ENCODE measurements at regions not wholly inside any gene's neighbourhood (a gene's known extent, or its start where the extent isn't known, plus 50 kb on each side); places are given as distances from the start of the nearest gene placed in this dataset.

GRCh38 chr3:95218484-95218883 is 1155.6 kb downstream of the NSUN3 start:
- no peaks in the 10 kb centered on the region for H3K9me3 ChIP-seq (ENCODE audit: low read depth, low read length)
- no peaks in the 10 kb centered on the region for H3K79me2 ChIP-seq (ENCODE audit: insufficient read depth, low read length)
- no peaks in the 10 kb centered on the region for H4K20me1 ChIP-seq (ENCODE audit: insufficient read depth, low read length)
- DNase-seq (ENCODE audit: insufficient read length, low spot score, missing footprints): no peak
- H3K4me2 ChIP-seq (ENCODE audit: insufficient read depth, low read length): no peak overlapping the region
- H3K36me3 ChIP-seq (ENCODE audit: insufficient read depth, low read length): no peaks in the 10 kb centered on the region
- H3K27ac ChIP-seq (ENCODE audit: low read depth, low read length): no peak overlapping the region
- H3K4me3 ChIP-seq (ENCODE audit: insufficient read depth, low read length): no peak overlapping the region
- no peaks in the 10 kb centered on the region for H3K27me3 ChIP-seq (ENCODE audit: insufficient read depth, low read length)
- no peaks in the 10 kb centered on the region for H3K4me1 ChIP-seq (ENCODE audit: insufficient read depth, low read length)
- no peak overlapping the region for H2AFZ ChIP-seq (ENCODE audit: low read length)
- TF ChIP-seq, protein P1, sequence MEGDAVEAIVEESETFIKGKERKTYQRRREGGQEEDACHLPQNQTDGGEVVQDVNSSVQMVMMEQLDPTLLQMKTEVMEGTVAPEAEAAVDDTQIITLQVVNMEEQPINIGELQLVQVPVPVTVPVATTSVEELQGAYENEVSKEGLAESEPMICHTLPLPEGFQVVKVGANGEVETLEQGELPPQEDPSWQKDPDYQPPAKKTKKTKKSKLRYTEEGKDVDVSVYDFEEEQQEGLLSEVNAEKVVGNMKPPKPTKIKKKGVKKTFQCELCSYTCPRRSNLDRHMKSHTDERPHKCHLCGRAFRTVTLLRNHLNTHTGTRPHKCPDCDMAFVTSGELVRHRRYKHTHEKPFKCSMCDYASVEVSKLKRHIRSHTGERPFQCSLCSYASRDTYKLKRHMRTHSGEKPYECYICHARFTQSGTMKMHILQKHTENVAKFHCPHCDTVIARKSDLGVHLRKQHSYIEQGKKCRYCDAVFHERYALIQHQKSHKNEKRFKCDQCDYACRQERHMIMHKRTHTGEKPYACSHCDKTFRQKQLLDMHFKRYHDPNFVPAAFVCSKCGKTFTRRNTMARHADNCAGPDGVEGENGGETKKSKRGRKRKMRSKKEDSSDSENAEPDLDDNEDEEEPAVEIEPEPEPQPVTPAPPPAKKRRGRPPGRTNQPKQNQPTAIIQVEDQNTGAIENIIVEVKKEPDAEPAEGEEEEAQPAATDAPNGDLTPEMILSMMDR (IDR thresholded peaks at IDR 0.05; ENCODE audit: extremely low read depth, low read depth, low read length): no peak

- Histone ChIP-seq H3K27ac (ENCODE audit: low read depth, low read length) (no peak overlapping the region), H3K4me3 (ENCODE audit: insufficient read depth, low read length) (no peak overlapping the region), H3K4me2 (ENCODE audit: insufficient read depth, low read length) (no peak overlapping the region), H3K27me3 (ENCODE audit: insufficient read depth, low read length) (no peaks in the 10 kb centered on the region), H3K79me2 (ENCODE audit: insufficient read depth, low read length) (no peaks in the 10 kb centered on the region), H3K9me3 (ENCODE audit: low read depth, low read length) (no peaks in the 10 kb centered on the region), H2AFZ (ENCODE audit: low read length) (no peak overlapping the region), H3K36me3 (ENCODE audit: insufficient read depth, low read length) (no peaks in the 10 kb centered on the region), H3K4me1 (ENCODE audit: insufficient read depth, low read length) (no peaks in the 10 kb centered on the region), H4K20me1 (ENCODE audit: insufficient read depth, low read length) (no peaks in the 10 kb centered on the region)
- no peak for DNase-seq (ENCODE audit: insufficient read length, low spot score, missing footprints)
- TF ChIP-seq, protein P1 (IDR thresholded peaks at IDR 0.05; ENCODE audit: extremely low read depth, low read depth, low read length): no peak
These were observed 1163.6 kb downstream of the NSUN3 start for GRCh38 chr3:95226437-95226836.

DNA sequence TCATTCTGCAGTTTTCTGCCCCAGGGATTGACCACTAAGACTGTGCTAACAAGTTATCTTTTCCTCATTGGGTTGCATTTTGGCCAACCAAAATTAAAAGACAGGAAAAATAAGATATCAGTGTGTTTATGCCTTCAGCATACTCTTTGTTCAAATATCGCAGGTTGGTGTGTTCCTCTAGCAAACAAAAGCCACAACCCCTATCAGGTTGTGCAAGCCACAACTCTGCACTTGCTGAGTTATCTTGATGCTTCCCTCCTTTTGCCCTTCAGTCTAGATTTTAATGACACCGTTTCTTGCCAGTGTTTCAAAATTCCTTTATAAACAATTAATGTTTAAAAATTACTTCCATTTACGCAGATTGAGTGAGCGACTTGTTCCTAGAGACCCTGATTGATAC is 1164.2 kb downstream of the NSUN3 start:
- H4K20me1 ChIP-seq (ENCODE audit: insufficient read depth, low read length): no peaks in the 10 kb centered on the region
- no peak for DNase-seq (ENCODE audit: insufficient read length, low spot score, missing footprints)
- no peak overlapping the region for H2AFZ ChIP-seq (ENCODE audit: low read length)
- no peaks in the 10 kb centered on the region for H3K79me2 ChIP-seq (ENCODE audit: insufficient read depth, low read length)
- TF ChIP-seq, protein P1 (IDR thresholded peaks at IDR 0.05; ENCODE audit: extremely low read depth, low read depth, low read length): no peak
- no peaks in the 10 kb centered on the region for H3K27me3 ChIP-seq (ENCODE audit: insufficient read depth, low read length)
- H3K4me1 ChIP-seq (ENCODE audit: insufficient read depth, low read length): no peaks in the 10 kb centered on the region
- H3K4me3 ChIP-seq (ENCODE audit: insufficient read depth, low read length): no peak overlapping the region
- H3K4me2 ChIP-seq (ENCODE audit: insufficient read depth, low read length): no peak overlapping the region
- no peaks in the 10 kb centered on the region for H3K9me3 ChIP-seq (ENCODE audit: low read depth, low read length)
- no peak overlapping the region for H3K27ac ChIP-seq (ENCODE audit: low read depth, low read length)
- H3K36me3 ChIP-seq (ENCODE audit: insufficient read depth, low read length): no peaks in the 10 kb centered on the region

- Histone ChIP-seq H2AFZ (ENCODE audit: low read length) (no peak overlapping the region), H3K27ac (ENCODE audit: low read depth, low read length) (no peak overlapping the region), H3K9me3 (ENCODE audit: low read depth, low read length) (no peaks in the 10 kb centered on the region), H4K20me1 (ENCODE audit: insufficient read depth, low read length) (no peaks in the 10 kb centered on the region), H3K79me2 (ENCODE audit: insufficient read depth, low read length) (no peaks in the 10 kb centered on the region), H3K27me3 (ENCODE audit: insufficient read depth, low read length) (no peaks in the 10 kb centered on the region), H3K4me3 (ENCODE audit: insufficient read depth, low read length) (no peak overlapping the region), H3K36me3 (ENCODE audit: insufficient read depth, low read length) (no peaks in the 10 kb centered on the region), H3K4me2 (ENCODE audit: insufficient read depth, low read length) (no peak overlapping the region), H3K4me1 (ENCODE audit: insufficient read depth, low read length) (no peaks in the 10 kb centered on the region)
- DNase-seq (ENCODE audit: insufficient read length, low spot score, missing footprints): no peak
- TF ChIP-seq, protein P1 (IDR thresholded peaks at IDR 0.05; ENCODE audit: extremely low read depth, low read depth, low read length): no peak
These were observed 1165.6 kb downstream of the NSUN3 start for GRCh38 chr3:95228416-95228815.

Measured in osteoblast (primary cell).